Upper lobe of left lung (tissue), 6 donors: ENCODE measurements at regions not wholly inside any gene's neighbourhood (a gene's known extent, or its start where the extent isn't known, plus 50 kb on each side); places are given as distances from the start of the nearest gene placed in this dataset.
"Not testable (repeated sequence)": the region's sequence is repeated elsewhere in the genome, so short reads cannot be mapped to it uniquely, and the experiment has no call there.

ENCODE experiments used
- ATAC-seq, 2 donors: fragments of 200-7000 bp; cut with Tn5 transposase; one replicate each; pipeline ENCODE4 v1.9.1; 2022; ENCODE audit warnings: mild to moderate bottlenecking in 2 of 2, moderate library complexity in 2 of 2; ENCODE audit not compliant: low FRiP score in 2 of 2
- DNase-seq, 2 donors: peaks; one replicate each; pipeline ENCODE4 v3.0.0-alpha.2; 2019 to 2020
- H3K27ac ChIP-seq, 4 donors: fragments of 200-600 bp; sonication (generic); one replicate each; pipeline ENCODE4 v1.5.1; 2016 to 2019
- H3K27me3 ChIP-seq, 4 donors: fragments of 200-600 bp; sonication (generic); one replicate each; pipeline ENCODE4 v1.5.1; 2017 to 2019
- H3K36me3 ChIP-seq, 4 donors: fragments of 200-600 bp; sonication (generic); one replicate each; pipeline ENCODE4 v1.5.1; 2016 to 2019
- H3K4me1 ChIP-seq, 4 donors: fragments of 200-600 bp; sonication (generic); one replicate each; pipeline ENCODE4 v1.5.1; 2018 to 2019
- H3K4me3 ChIP-seq, 4 donors: fragments of 200-600 bp; sonication (generic); one replicate each; pipeline ENCODE4 v1.5.1; 2017 to 2019; ENCODE audit warnings: mild to moderate bottlenecking in 2 of 4, moderate library complexity in 1 of 4
- H3K9me3 ChIP-seq, 4 donors: fragments of 200-600 bp; sonication (generic); one replicate each; pipeline ENCODE4 v1.5.1; 2018 to 2019
- CTCF ChIP-seq, 6 experiments: fragments of 450-650 bp in 4 of 6; fragments of 200-600 bp in 2 of 6; sonication (generic) in 2 of 6; IDR thresholded peaks; one replicate each; pipeline ENCODE4 v1.5.1; 2016 to 2019; ENCODE audit warnings: antibody characterized with exemption in 6 of 6
- EP300 ChIP-seq, 4 donors: sonication (generic); formaldehyde crosslinking; IDR thresholded peaks; one replicate each; pipeline ENCODE4 v1.5.1; 2017; ENCODE audit warnings: antibody characterized with exemption in 4 of 4, control low read depth in 2 of 4
- POLR2A ChIP-seq, 4 donors: fragments of 450-650 bp; IDR thresholded peaks; one replicate each; pipeline ENCODE4 v1.5.1; 2016 to 2017; ENCODE audit warnings: antibody characterized with exemption in 4 of 4, mild to moderate bottlenecking in 2 of 4
- POLR2AphosphoS5 ChIP-seq, 2 donors: sonication (generic); formaldehyde crosslinking; IDR thresholded peaks; one replicate each; pipeline ENCODE4 v1.5.1; 2017; ENCODE audit warnings: antibody characterized with exemption in 2 of 2
- WGBS, 2 donors: methylation state at CpG; one replicate each; pipeline ENCODE4 v1.1.5; 2017 to 2018; 5-methylcytosine and 5-hydroxymethylcytosine counted together
- donor health status: DM: no; HTN: no; CAD: no; lungs with moderate emphysema.
- donor health status: DM: no; HTN: yes; CAD: no; lungs with severe emphysema.

- H3K27ac ChIP-seq, result no peak overlapping the region
- TF ChIP-seq EP300 (IDR thresholded peaks at IDR 0.05) (no peak), POLR2AphosphoS5 (IDR thresholded peaks at IDR 0.05) (no peak), POLR2A (IDR thresholded peaks at IDR 0.05) (no peak), CTCF (IDR thresholded peaks at IDR 0.05) (no peak)
- H3K9me3 ChIP-seq, result no peaks in the 10 kb centered on the region
- no peak for DNase-seq
- no peaks in the 10 kb centered on the region for H3K4me1 ChIP-seq
- 53 to 58% methylated on average over 3 of the region's 3 CpGs for WGBS, 2 donors
- H3K36me3 ChIP-seq, result no peaks in the 10 kb centered on the region
- no peak for ATAC-seq
- H3K4me3 ChIP-seq, result no peak overlapping the region
- no peaks in the 10 kb centered on the region for H3K27me3 ChIP-seq
Measured at GRCh38 chr14:86321151-86321550, 791.2 kb downstream of the FLRT2 start.

- H3K4me3 ChIP-seq, H3K36me3 ChIP-seq, H3K27ac ChIP-seq, H3K4me1 ChIP-seq, H3K9me3 ChIP-seq, ATAC-seq, H3K27me3 ChIP-seq: not testable (repeated sequence)
- DNase-seq, result peak in 1 of 2 donors; percentile 46
- 89 to 90% methylated on average over 18 to 19 of the region's 19 CpGs for WGBS, 2 donors
Measured at GRCh38 chr14:86312154-86312665, 782.3 kb downstream of the FLRT2 start.

GRCh38 chr14:86311151-86311550, 781.2 kb downstream of the FLRT2 start:
- Histone ChIP-seq H3K4me1 (no peaks in the 10 kb centered on the region), H3K4me3 (no peak overlapping the region), H3K36me3 (no peaks in the 10 kb centered on the region), H3K9me3 (no peaks in the 10 kb centered on the region), H3K27ac (no peak overlapping the region), H3K27me3 (no peaks in the 10 kb centered on the region)
- no peak for TF ChIP-seq CTCF (IDR thresholded peaks at IDR 0.05)
- TF ChIP-seq POLR2A (IDR thresholded peaks at IDR 0.05), result no peak
- TF ChIP-seq POLR2AphosphoS5 (IDR thresholded peaks at IDR 0.05), result no peak
- TF ChIP-seq EP300 (IDR thresholded peaks at IDR 0.05), result no peak
- DNase-seq (no peak), ATAC-seq (no peak)
- WGBS, 2 donors, result 89 to 91% methylated on average over 3 of the region's 3 CpGs

GRCh38 chr14:86310611-86311010, 780.7 kb downstream of the FLRT2 start:
- no peak overlapping the region for H3K4me3 ChIP-seq
- TF ChIP-seq CTCF (IDR thresholded peaks at IDR 0.05) (no peak), EP300 (IDR thresholded peaks at IDR 0.05) (no peak), POLR2A (IDR thresholded peaks at IDR 0.05) (no peak), POLR2AphosphoS5 (IDR thresholded peaks at IDR 0.05) (no peak)
- H3K9me3 ChIP-seq, result no peaks in the 10 kb centered on the region
- no peak for DNase-seq
- H3K27me3 ChIP-seq, result no peaks in the 10 kb centered on the region
- no peaks in the 10 kb centered on the region for H3K36me3 ChIP-seq
- no peaks in the 10 kb centered on the region for H3K4me1 ChIP-seq
- no peak overlapping the region for H3K27ac ChIP-seq
- no peak for ATAC-seq

- H3K27ac ChIP-seq, result no peak overlapping the region
- TF ChIP-seq CTCF (IDR thresholded peaks at IDR 0.05) (no peak), EP300 (IDR thresholded peaks at IDR 0.05) (no peak), POLR2A (IDR thresholded peaks at IDR 0.05) (no peak), POLR2AphosphoS5 (IDR thresholded peaks at IDR 0.05) (no peak)
- 79 to 91% methylated on average over 6 of the region's 6 CpGs for WGBS, 2 donors
- H3K27me3 ChIP-seq, result no peaks in the 10 kb centered on the region
- no peaks in the 10 kb centered on the region for H3K4me1 ChIP-seq
- H3K4me3 ChIP-seq, result no peak overlapping the region
- no peaks in the 10 kb centered on the region for H3K9me3 ChIP-seq
- H3K36me3 ChIP-seq, result no peaks in the 10 kb centered on the region
- DNase-seq, result no peak
- no peak for ATAC-seq
Measured at GRCh38 chr14:86310148-86310547, 780.2 kb downstream of the FLRT2 start.
